Osteoblast (primary cell): ENCODE measurements at regions not wholly inside any gene's neighbourhood (a gene's known extent, or its start where the extent isn't known, plus 50 kb on each side); places are given as distances from the start of the nearest gene placed in this dataset.
A peak's percentile ranks its signal among the peaks of the same experiment; 100 is the strongest.

Experiments used
- DNase-seq: peaks from one replicate; pipeline ENCODE4 v3.0.0; 2011; ENCODE audit warnings: low spot score, mixed read lengths; ENCODE audit not compliant: insufficient read length; ENCODE audit errors: missing footprints
- H2AFZ ChIP-seq: 2 replicates; pipeline ENCODE4 v1.6.0; 2011; ENCODE audit warnings: mild to moderate bottlenecking, low read length
- H3K27ac ChIP-seq: 2 replicates; pipeline ENCODE4 v1.5.1; 2011; ENCODE audit warnings: mild to moderate bottlenecking, low read depth, low read length, moderate library complexity
- H3K27me3 ChIP-seq: 2 replicates; pipeline ENCODE4 v1.6.0; 2012; ENCODE audit warnings: mild to moderate bottlenecking, control low read depth, inconsistent platforms, low read length, moderate library complexity; ENCODE audit not compliant: insufficient read depth
- H3K36me3 ChIP-seq: 2 replicates; pipeline ENCODE4 v1.5.1; 2011; ENCODE audit warnings: mild to moderate bottlenecking, low read length, control low read depth, moderate library complexity; ENCODE audit not compliant: insufficient read depth
- H3K4me1 ChIP-seq: 2 replicates; pipeline ENCODE4 v1.5.1; 2011; ENCODE audit warnings: mild to moderate bottlenecking, low read length, control low read depth, moderate library complexity; ENCODE audit not compliant: insufficient read depth
- H3K4me2 ChIP-seq: 2 replicates; pipeline ENCODE4 v1.6.0; 2011; ENCODE audit warnings: mild to moderate bottlenecking, low read length; ENCODE audit not compliant: insufficient read depth
- H3K4me3 ChIP-seq: fragments of 200-600 bp; sonication (generic); 3 replicates; pipeline ENCODE4 v1.5.1; 2012; ENCODE audit warnings: mild to moderate bottlenecking, low read length, inconsistent platforms; ENCODE audit not compliant: insufficient read depth
- H3K79me2 ChIP-seq: 2 replicates; pipeline ENCODE4 v1.6.0; 2012; ENCODE audit warnings: mild to moderate bottlenecking, low read length, control low read depth, inconsistent platforms; ENCODE audit not compliant: insufficient read depth
- H3K9me3 ChIP-seq: 2 replicates; pipeline ENCODE4 v1.5.1; 2011; ENCODE audit warnings: low read depth, low read length, control low read depth
- H4K20me1 ChIP-seq: 2 replicates; pipeline ENCODE4 v1.6.0; 2012; ENCODE audit warnings: mild to moderate bottlenecking, low read length, control low read depth; ENCODE audit not compliant: insufficient read depth
- TF ChIP-seq, protein P1 (sequence below): IDR thresholded peaks from 2 replicates; pipeline ENCODE4 v1.5.1; 2011; ENCODE audit warnings: mild to moderate bottlenecking, low read depth, low read length, moderate library complexity; ENCODE audit errors: extremely low read depth

DNA sequence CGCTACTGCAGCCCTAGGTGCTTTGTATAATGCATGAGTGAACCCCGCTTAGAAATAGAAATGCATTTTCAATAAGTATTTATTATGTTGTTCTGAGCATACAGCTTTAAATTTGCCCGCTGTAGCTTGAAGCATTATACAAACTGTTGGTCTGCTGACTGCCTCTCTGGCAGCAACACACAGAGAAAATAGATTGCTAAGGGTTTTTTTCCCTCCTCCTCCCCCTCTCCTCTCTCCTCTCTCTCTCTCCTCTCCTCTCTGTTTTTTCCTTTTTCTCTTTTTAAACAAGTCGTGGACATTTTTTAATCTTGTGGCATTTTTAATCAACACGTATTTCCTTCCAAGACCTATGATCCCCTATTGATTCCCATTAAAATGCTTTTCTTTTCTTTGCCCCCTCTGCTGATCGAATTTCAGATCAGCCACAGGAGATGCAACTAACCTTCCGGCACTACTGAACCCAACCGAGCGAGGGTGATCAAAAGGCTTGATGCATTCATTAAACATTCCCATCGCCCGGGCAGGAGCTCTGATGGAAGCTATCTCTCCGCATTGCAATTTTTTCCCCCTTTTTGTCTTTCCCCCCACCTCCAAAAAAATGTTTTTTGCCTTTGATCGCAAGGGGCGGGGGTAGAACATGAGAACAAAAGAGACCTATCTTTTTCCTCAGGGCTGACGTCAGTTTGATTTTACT is 90.7 kb upstream of the ARID1B start:
- Histone ChIP-seq H3K36me3 (no peaks in the 10 kb centered on the region), H4K20me1 (no peaks in the 10 kb centered on the region), H3K4me2 (peak overlapping the region; percentile 79), H3K27me3 (no peaks in the 10 kb centered on the region), H2AFZ (peak overlapping the region; percentile 68), H3K4me1 (peaks cover 14% of the 10 kb centered on the region), H3K79me2 (no peaks in the 10 kb centered on the region), H3K9me3 (no peaks in the 10 kb centered on the region), H3K4me3 (peak overlapping the region; percentile 79), H3K27ac (peak overlapping the region; percentile 79)
- TF ChIP-seq, protein P1, sequence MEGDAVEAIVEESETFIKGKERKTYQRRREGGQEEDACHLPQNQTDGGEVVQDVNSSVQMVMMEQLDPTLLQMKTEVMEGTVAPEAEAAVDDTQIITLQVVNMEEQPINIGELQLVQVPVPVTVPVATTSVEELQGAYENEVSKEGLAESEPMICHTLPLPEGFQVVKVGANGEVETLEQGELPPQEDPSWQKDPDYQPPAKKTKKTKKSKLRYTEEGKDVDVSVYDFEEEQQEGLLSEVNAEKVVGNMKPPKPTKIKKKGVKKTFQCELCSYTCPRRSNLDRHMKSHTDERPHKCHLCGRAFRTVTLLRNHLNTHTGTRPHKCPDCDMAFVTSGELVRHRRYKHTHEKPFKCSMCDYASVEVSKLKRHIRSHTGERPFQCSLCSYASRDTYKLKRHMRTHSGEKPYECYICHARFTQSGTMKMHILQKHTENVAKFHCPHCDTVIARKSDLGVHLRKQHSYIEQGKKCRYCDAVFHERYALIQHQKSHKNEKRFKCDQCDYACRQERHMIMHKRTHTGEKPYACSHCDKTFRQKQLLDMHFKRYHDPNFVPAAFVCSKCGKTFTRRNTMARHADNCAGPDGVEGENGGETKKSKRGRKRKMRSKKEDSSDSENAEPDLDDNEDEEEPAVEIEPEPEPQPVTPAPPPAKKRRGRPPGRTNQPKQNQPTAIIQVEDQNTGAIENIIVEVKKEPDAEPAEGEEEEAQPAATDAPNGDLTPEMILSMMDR, result peak; percentile 36
- peak; percentile 86 for DNase-seq

DNA sequence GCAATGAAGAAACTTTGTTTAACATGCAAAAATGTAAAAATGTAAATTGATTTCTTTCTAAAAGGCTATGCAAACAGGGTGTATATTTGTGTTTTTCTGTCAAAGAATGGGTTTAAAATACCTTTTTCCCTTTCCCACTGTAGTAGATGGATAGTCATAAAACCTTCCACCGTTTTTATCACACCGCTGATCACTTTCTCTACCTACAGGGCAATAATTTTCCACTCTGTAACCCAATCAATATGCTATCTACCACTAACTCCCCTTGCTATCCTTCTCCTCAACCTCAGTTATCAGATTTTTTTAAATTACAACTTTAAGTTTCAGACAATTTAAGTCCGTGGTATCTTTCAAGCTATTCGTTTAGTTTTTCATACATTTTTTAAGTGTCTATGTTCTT is 91.4 kb upstream of the ARID1B start:
- peak overlapping the region; percentile 79 for H3K4me2 ChIP-seq
- H3K27ac ChIP-seq, result peak overlapping the region; percentile 79
- no peaks in the 10 kb centered on the region for H4K20me1 ChIP-seq
- no peaks in the 10 kb centered on the region for H3K36me3 ChIP-seq
- no peaks in the 10 kb centered on the region for H3K27me3 ChIP-seq
- H3K79me2 ChIP-seq, result no peaks in the 10 kb centered on the region
- TF ChIP-seq, protein P1, result no peak
- peak overlapping the region; percentile 79 for H3K4me3 ChIP-seq
- H2AFZ ChIP-seq, result peak overlapping the region; percentile 68
- DNase-seq, result no peak
- peaks cover 14% of the 10 kb centered on the region for H3K4me1 ChIP-seq
- no peaks in the 10 kb centered on the region for H3K9me3 ChIP-seq

DNA sequence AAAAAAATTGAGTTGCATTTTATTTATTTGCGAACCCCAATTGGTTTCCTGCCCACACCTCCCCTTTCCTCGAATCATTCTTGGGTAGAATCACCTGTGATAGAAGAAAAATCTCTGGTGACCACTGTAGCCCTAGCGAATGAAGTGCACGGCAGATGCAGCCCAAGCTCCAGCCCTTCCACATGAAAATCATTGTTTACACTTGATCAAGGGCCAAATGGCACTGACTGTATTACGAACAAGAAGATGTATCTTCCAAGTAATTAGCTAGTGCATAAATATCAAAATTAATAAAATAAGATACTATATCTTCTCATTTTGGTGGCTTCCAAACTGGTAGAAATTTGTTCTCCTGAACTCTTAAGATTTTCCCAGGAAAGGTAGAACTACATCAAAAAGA is 93.4 kb upstream of the ARID1B start:
- TF ChIP-seq, protein P1, result no peak
- no peaks in the 10 kb centered on the region for H3K27me3 ChIP-seq
- H3K36me3 ChIP-seq, result no peaks in the 10 kb centered on the region
- no peak overlapping the region for H3K4me2 ChIP-seq
- no peak overlapping the region for H3K4me3 ChIP-seq
- no peak overlapping the region for H2AFZ ChIP-seq
- H3K9me3 ChIP-seq, result no peaks in the 10 kb centered on the region
- no peaks in the 10 kb centered on the region for H4K20me1 ChIP-seq
- no peak overlapping the region for H3K27ac ChIP-seq
- H3K4me1 ChIP-seq, result peaks cover 14% of the 10 kb centered on the region
- DNase-seq, result no peak
- no peaks in the 10 kb centered on the region for H3K79me2 ChIP-seq

DNA sequence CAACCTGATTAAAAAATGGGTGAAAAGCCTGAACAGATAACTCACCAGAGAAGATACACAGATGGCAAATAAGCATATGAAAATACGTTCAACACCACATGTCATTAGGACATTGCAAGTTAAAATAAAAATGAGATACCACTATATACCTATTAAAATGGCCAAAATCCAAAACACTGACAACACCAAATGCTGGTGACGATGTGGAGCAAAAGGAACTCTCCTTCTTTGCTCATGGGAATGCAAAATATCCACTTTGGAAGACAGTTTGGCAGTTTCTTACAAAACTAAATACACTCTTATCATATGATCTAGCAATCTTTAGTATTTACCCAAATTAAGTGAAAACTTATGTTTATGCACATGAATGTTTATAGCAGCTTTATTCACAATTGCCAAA is 100.5 kb upstream of the ARID1B start:
- TF ChIP-seq, protein P1, result no peak
- H3K4me1 ChIP-seq, result no peaks in the 10 kb centered on the region
- no peak overlapping the region for H3K4me2 ChIP-seq
- H3K4me3 ChIP-seq, result no peak overlapping the region
- no peaks in the 10 kb centered on the region for H3K36me3 ChIP-seq
- H4K20me1 ChIP-seq, result no peaks in the 10 kb centered on the region
- H3K79me2 ChIP-seq, result no peaks in the 10 kb centered on the region
- no peaks in the 10 kb centered on the region for H3K27me3 ChIP-seq
- H3K9me3 ChIP-seq, result no peaks in the 10 kb centered on the region
- DNase-seq, result no peak
- H3K27ac ChIP-seq, result no peak overlapping the region
- no peak overlapping the region for H2AFZ ChIP-seq
